Smooth muscle cell (in vitro differentiated cells): ENCODE measurements at regions not wholly inside any gene's neighbourhood (a gene's known extent, or its start where the extent isn't known, plus 50 kb on each side); places are given as distances from the start of the nearest gene placed in this dataset.

Experiments used
- DNase-seq: peaks from one replicate; lab custom pipeline; 2025; ENCODE audit not compliant: unreplicated experiment; lab: John Stamatoyannopoulos, UW
- H2AFZ ChIP-seq: fragments of 200-600 bp; sonication (generic); 2 replicates; pipeline ENCODE4 v1.6.0; 2016; ENCODE audit warnings: antibody characterized with exemption, low read depth, mild to moderate bottlenecking
- H3F3A ChIP-seq: fragments of 200-600 bp; sonication (generic); 2 replicates; pipeline ENCODE4 v1.6.0; 2017; ENCODE audit warnings: antibody characterized with exemption, low read depth
- H3K27ac ChIP-seq: fragments of 200-600 bp; sonication (generic); 2 replicates; pipeline ENCODE4 v1.5.1; 2016; ENCODE audit warnings: low read depth, mild to moderate bottlenecking
- H3K27me3 ChIP-seq: fragments of 200-600 bp; sonication (generic); 2 replicates; pipeline ENCODE4 v1.6.1; 2016; ENCODE audit warnings: low read depth, mild to moderate bottlenecking
- H3K36me3 ChIP-seq: fragments of 200-600 bp; sonication (generic); 2 replicates; pipeline ENCODE4 v1.5.1; 2016; ENCODE audit warnings: low read depth
- H3K4me1 ChIP-seq: fragments of 200-600 bp; sonication (generic); 2 replicates; pipeline ENCODE4 v1.5.1; 2016; ENCODE audit warnings: low read depth
- H3K4me2 ChIP-seq: fragments of 200-600 bp; sonication (generic); 2 replicates; pipeline ENCODE4 v1.6.0; 2016; ENCODE audit warnings: mild to moderate bottlenecking
- H3K4me3 ChIP-seq: fragments of 200-600 bp; sonication (generic); 2 replicates; pipeline ENCODE4 v1.5.1; 2016; ENCODE audit warnings: mild to moderate bottlenecking
- H3K79me2 ChIP-seq: fragments of 200-600 bp; sonication (generic); 2 replicates; pipeline ENCODE4 v1.6.0; 2016; ENCODE audit warnings: low read depth, mild to moderate bottlenecking
- H3K9ac ChIP-seq: fragments of 200-600 bp; sonication (generic); 2 replicates; pipeline ENCODE4 v1.6.0; 2016; ENCODE audit warnings: low read depth
- H3K9me3 ChIP-seq: fragments of 200-600 bp; sonication (generic); replicated peaks from 2 replicates; pipeline ENCODE4 v1.5.1; 2016; ENCODE audit warnings: low read depth
- H4K20me1 ChIP-seq: fragments of 200-600 bp; sonication (generic); 2 replicates; pipeline ENCODE4 v1.6.0; 2016; ENCODE audit warnings: low read depth
- WGBS: methylation state at CpG from one replicate; pipeline ENCODE4 v1.1.7; 2016; ENCODE audit warnings: low lambda C conversion rate; 5-methylcytosine and 5-hydroxymethylcytosine counted together
- TF ChIP-seq, protein P1 (sequence below): fragments of 200-600 bp; sonication (generic); IDR thresholded peaks from 2 replicates; pipeline ENCODE4 v1.5.1; 2017; ENCODE audit warnings: borderline replicate concordance, mild to moderate bottlenecking, antibody characterized with exemption; ENCODE audit not compliant: insufficient read depth, poor library complexity, severe bottlenecking

DNA sequence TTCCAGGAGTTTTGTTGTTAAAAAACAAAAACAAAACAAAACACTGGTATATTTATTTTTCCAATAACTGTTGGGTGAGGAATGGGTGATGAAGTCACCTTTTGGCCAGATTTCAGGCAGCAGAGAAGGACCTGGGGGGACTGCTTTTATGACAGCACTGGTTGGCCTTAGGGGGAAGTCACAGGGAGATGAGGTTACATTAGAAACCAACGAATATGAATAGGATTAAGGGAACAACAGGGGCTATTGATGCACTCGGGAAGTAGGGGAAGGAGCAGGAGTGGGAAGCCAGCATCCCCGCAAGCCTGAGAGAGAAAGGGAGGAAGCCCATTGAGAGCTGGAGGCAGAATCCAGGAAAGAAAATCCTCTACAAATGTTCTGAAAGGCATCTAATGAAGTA is 958.4 kb downstream of the TYW1 start:
- no peaks in the 10 kb centered on the region for H3K4me1 ChIP-seq
- no peaks in the 10 kb centered on the region for H3K36me3 ChIP-seq
- TF ChIP-seq, protein P1, sequence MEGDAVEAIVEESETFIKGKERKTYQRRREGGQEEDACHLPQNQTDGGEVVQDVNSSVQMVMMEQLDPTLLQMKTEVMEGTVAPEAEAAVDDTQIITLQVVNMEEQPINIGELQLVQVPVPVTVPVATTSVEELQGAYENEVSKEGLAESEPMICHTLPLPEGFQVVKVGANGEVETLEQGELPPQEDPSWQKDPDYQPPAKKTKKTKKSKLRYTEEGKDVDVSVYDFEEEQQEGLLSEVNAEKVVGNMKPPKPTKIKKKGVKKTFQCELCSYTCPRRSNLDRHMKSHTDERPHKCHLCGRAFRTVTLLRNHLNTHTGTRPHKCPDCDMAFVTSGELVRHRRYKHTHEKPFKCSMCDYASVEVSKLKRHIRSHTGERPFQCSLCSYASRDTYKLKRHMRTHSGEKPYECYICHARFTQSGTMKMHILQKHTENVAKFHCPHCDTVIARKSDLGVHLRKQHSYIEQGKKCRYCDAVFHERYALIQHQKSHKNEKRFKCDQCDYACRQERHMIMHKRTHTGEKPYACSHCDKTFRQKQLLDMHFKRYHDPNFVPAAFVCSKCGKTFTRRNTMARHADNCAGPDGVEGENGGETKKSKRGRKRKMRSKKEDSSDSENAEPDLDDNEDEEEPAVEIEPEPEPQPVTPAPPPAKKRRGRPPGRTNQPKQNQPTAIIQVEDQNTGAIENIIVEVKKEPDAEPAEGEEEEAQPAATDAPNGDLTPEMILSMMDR: no peak
- no peaks in the 10 kb centered on the region for H3K27me3 ChIP-seq
- 49% methylated on average over 3 of the region's 3 CpGs for WGBS
- no peaks in the 10 kb centered on the region for H3K79me2 ChIP-seq
- no peak overlapping the region for H3K27ac ChIP-seq
- no peak overlapping the region for H3K4me2 ChIP-seq
- no peaks in the 10 kb centered on the region for H3K9me3 ChIP-seq
- no peak overlapping the region for H2AFZ ChIP-seq
- no peak overlapping the region for H3K9ac ChIP-seq
- no peak overlapping the region for H3K4me3 ChIP-seq
- no peaks in the 10 kb centered on the region for H4K20me1 ChIP-seq
- DNase-seq: no peak
- H3F3A ChIP-seq: no peaks in the 10 kb centered on the region

DNA sequence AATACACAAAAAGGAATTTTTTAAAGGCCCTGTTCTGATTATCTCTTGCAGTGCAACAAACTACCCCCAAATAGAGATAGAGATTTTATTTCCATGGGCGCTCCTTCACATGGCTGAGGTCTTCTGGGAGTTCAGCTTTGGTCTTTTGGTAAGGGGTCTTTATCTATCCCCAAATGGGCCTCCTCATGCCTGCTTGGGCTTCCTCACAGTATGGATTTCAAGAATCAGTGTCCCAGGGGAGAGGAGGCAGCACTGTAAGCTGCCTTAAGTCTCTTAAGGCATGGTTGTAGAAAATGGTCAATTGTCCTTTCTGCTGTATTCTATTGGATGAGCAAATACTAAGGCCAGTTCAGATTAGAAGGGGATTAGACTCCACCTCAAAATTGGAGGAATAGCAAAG is 966.2 kb downstream of the TYW1 start:
- WGBS: 95% methylated on average over 1 of the region's 1 CpG
- Histone ChIP-seq H4K20me1 (no peaks in the 10 kb centered on the region), H3F3A (no peaks in the 10 kb centered on the region), H3K4me1 (no peaks in the 10 kb centered on the region), H3K4me3 (no peak overlapping the region), H3K27me3 (no peaks in the 10 kb centered on the region), H3K36me3 (no peaks in the 10 kb centered on the region), H3K4me2 (no peak overlapping the region), H3K79me2 (no peaks in the 10 kb centered on the region), H3K9me3 (no peaks in the 10 kb centered on the region), H3K27ac (no peak overlapping the region), H3K9ac (no peak overlapping the region), H2AFZ (no peak overlapping the region)
- no peak for DNase-seq
- TF ChIP-seq, protein P1: no peak

DNA sequence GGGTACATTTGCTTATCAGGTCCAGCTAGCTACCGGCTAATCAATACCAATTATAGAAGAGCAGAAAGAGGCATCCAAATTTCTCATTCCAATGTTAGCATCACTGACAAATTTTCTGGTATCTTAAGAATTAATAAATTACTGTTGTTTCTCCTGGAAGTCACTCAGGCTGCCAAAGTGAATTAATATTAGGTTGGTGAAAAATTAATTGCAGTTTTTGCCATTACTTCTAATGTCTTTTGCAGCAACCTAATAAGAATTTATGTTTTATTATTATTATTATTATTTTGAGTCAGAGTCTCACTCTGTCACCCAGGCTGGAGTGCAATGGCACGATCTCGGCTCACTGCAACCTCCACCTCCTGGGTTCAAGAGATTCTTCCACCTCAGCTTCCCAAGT is 979.9 kb downstream of the TYW1 start:
- no peak overlapping the region for H3K4me2 ChIP-seq
- TF ChIP-seq, protein P1: no peak
- no peak for DNase-seq
- H3K36me3 ChIP-seq: no peaks in the 10 kb centered on the region
- no peaks in the 10 kb centered on the region for H3F3A ChIP-seq
- H3K9ac ChIP-seq: no peak overlapping the region
- no peak overlapping the region for H2AFZ ChIP-seq
- no peaks in the 10 kb centered on the region for H3K79me2 ChIP-seq
- H3K27ac ChIP-seq: no peak overlapping the region
- H3K4me3 ChIP-seq: no peak overlapping the region
- no peaks in the 10 kb centered on the region for H3K4me1 ChIP-seq
- H3K27me3 ChIP-seq: peaks cover 13% of the 10 kb centered on the region
- WGBS: 95% methylated on average over 3 of the region's 3 CpGs
- no peaks in the 10 kb centered on the region for H4K20me1 ChIP-seq
- H3K9me3 ChIP-seq: no peaks in the 10 kb centered on the region

DNA sequence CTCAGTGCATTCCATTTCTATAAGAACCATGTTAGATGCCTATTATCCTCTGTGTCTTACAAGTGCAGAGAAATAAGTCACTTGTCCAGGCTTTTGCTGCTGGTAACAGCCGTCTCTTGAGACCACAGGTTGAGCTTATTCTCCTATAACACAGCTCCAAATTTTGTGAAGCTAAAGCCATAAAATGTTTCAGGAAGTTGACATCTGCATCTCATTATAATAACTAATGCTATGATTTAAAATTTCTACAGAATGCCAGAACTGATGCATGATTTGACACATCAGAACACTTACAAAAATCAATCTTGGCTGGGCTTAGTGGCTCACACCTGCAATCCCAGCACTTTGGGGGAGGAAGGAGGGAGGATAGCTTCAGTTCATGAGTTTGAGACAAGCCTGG is 986.9 kb downstream of the TYW1 start:
- TF ChIP-seq, protein P1: no peak
- Histone ChIP-seq H3K9me3 (no peaks in the 10 kb centered on the region), H3K79me2 (no peaks in the 10 kb centered on the region), H3K4me2 (no peak overlapping the region), H3K27ac (no peak overlapping the region), H3K27me3 (peaks cover 26% of the 10 kb centered on the region), H3K4me1 (no peaks in the 10 kb centered on the region), H3K9ac (no peak overlapping the region), H3K36me3 (no peaks in the 10 kb centered on the region), H2AFZ (no peak overlapping the region), H3F3A (no peaks in the 10 kb centered on the region), H3K4me3 (no peak overlapping the region), H4K20me1 (no peaks in the 10 kb centered on the region)
- 76% methylated on average over 1 of the region's 1 CpG for WGBS
- no peak for DNase-seq
